Neural cell (in vitro differentiated cells): ENCODE measurements at regions not wholly inside any gene's neighbourhood (a gene's known extent, or its start where the extent isn't known, plus 50 kb on each side); places are given as distances from the start of the nearest gene placed in this dataset.

Experiments
- H2AFZ ChIP-seq: fragments of 200-600, 300-800 bp; sonication (generic), shearing (Covaris generic); 2 replicates; pipeline ENCODE4 v1.6.0; 2014; ENCODE audit warnings: low read depth, mild to moderate bottlenecking, antibody characterized with exemption, low read length, moderate library complexity
- H3F3A ChIP-seq: fragments of 200-600 bp; shearing (Covaris generic); 2 replicates; pipeline ENCODE4 v1.6.1; 2016; ENCODE audit warnings: mild to moderate bottlenecking, moderate library complexity, mixed read lengths, antibody characterized with exemption, low read length; ENCODE audit not compliant: insufficient read depth, poor library complexity, severe bottlenecking
- H3K27ac ChIP-seq: fragments of 200-600, 300-800 bp; sonication (generic), shearing (Covaris generic); 2 replicates; pipeline ENCODE4 v1.5.1; 2014; ENCODE audit warnings: mild to moderate bottlenecking, low read length, moderate library complexity
- H3K27me3 ChIP-seq: fragments of 300-800, 200-600 bp; sonication (generic), shearing (Covaris generic); 2 replicates; pipeline ENCODE4 v1.6.0; 2014; ENCODE audit warnings: mild to moderate bottlenecking, low read depth, low read length, moderate library complexity; ENCODE audit not compliant: insufficient read depth
- H3K36me3 ChIP-seq: fragments of 300-800, 200-600 bp; sonication (generic), shearing (Covaris generic); 2 replicates; pipeline ENCODE4 v1.5.1; 2014; ENCODE audit warnings: mild to moderate bottlenecking, antibody characterized with exemption, low read length, moderate library complexity; ENCODE audit not compliant: insufficient read depth
- H3K4me2 ChIP-seq: fragments of 300-800, 200-600 bp; sonication (generic), shearing (Covaris generic); 2 replicates; pipeline ENCODE4 v1.6.0; 2014; ENCODE audit warnings: mild to moderate bottlenecking, low read length
- H3K4me3 ChIP-seq: fragments of 300-800, 200-600 bp; sonication (generic), shearing (Covaris generic); 2 replicates; pipeline ENCODE4 v1.5.1; 2014; ENCODE audit warnings: mild to moderate bottlenecking, low read length, moderate library complexity
- H3K79me2 ChIP-seq: fragments of 200-600 bp; shearing (Covaris generic); replicated peaks from 2 replicates; pipeline ENCODE4 v1.6.0; 2014; ENCODE audit warnings: mild to moderate bottlenecking, low read length, moderate library complexity; ENCODE audit not compliant: insufficient read depth
- H3K9ac ChIP-seq: fragments of 300-800, 200-600 bp; sonication (generic), shearing (Covaris generic); 2 replicates; pipeline ENCODE4 v1.6.1; 2016; ENCODE audit warnings: mild to moderate bottlenecking, low read length, mixed read lengths
- H3K9me2 ChIP-seq: fragments of 200-600 bp; shearing (Covaris generic); 2 replicates; pipeline ENCODE4 v1.6.1; 2016; ENCODE audit warnings: mild to moderate bottlenecking, low read length, mixed read lengths; ENCODE audit not compliant: insufficient read depth
- H3K9me3 ChIP-seq: fragments of 200-600, 300-800 bp; sonication (generic), shearing (Covaris generic); 2 replicates; pipeline ENCODE4 v1.6.1; 2016; ENCODE audit warnings: mild to moderate bottlenecking, mixed run types, low read length, moderate library complexity, mixed read lengths
- H4K20me1 ChIP-seq: fragments of 200-600 bp; shearing (Covaris generic); 2 replicates; pipeline ENCODE4 v1.6.1; 2016; ENCODE audit warnings: mild to moderate bottlenecking, mixed run types; ENCODE audit not compliant: insufficient read depth
- CTCF ChIP-seq: fragments of 450-650 bp; IDR thresholded peaks from 2 replicates; pipeline ENCODE4 v1.5.1; 2014; ENCODE audit warnings: antibody characterized with exemption, mild to moderate bottlenecking, moderate library complexity; ENCODE audit not compliant: poor library complexity, severe bottlenecking
- EP300 ChIP-seq: fragments of 450-650 bp; conservative IDR thresholded peaks from 2 replicates; pipeline ENCODE4 v1.6.1; 2014; ENCODE audit warnings: antibody characterized with exemption, mild to moderate bottlenecking, moderate library complexity; ENCODE audit not compliant: poor library complexity, severe bottlenecking
- EZH2 ChIP-seq: fragments of 200-600, 300-800 bp; shearing (Covaris generic), sonication (generic); IDR thresholded peaks from 2 replicates; pipeline ENCODE4 v1.6.1; 2014; ENCODE audit warnings: antibody characterized with exemption, low read length, borderline replicate concordance, mild to moderate bottlenecking; ENCODE audit not compliant: insufficient read depth, poor library complexity, severe bottlenecking
- MXI1 ChIP-seq: fragments of 450-650 bp; conservative IDR thresholded peaks from 2 replicates; pipeline ENCODE4 v1.6.1; 2014; ENCODE audit warnings: antibody characterized with exemption, mild to moderate bottlenecking; ENCODE audit not compliant: poor library complexity, severe bottlenecking
- POLR2AphosphoS5 ChIP-seq: IDR thresholded peaks from 2 replicates; pipeline ENCODE4 v1.6.1; 2012
- RAD21 ChIP-seq: fragments of 450-650 bp; conservative IDR thresholded peaks from 2 replicates; pipeline ENCODE4 v1.6.1; 2014; ENCODE audit warnings: antibody characterized with exemption, mild to moderate bottlenecking, moderate library complexity
- SMC3 ChIP-seq: fragments of 450-650 bp; conservative IDR thresholded peaks from 2 replicates; pipeline ENCODE4 v1.6.1; 2014; ENCODE audit warnings: antibody characterized with exemption, mild to moderate bottlenecking, moderate library complexity; ENCODE audit not compliant: poor library complexity
- TAF1 ChIP-seq: IDR thresholded peaks from 2 replicates; pipeline ENCODE4 v1.6.1; 2012; ENCODE audit warnings: low read depth
- TF ChIP-seq, protein P1 (sequence below): IDR thresholded peaks from 2 replicates; pipeline ENCODE4 v1.6.1; 2012; ENCODE audit warnings: borderline replicate concordance

DNA sequence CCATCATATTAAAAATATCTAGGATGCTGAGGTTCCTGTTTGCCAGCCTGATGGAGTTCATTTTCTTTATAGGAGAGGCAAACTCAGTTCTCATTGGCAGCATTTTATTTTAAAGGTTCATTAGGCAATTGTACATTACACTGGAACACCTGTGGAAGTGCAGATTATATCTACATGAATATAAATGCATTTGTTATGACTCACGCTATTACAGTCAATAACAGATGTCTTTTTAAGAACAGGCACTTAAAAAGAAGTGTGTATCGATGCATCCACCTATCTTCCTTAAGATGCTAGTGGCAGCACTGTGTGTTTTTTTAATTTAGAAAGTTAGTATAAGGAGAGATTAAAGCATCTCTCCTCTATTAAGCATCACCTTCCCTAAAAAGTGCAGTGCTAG lies 276.5 kb downstream of the PRDM2 start:
- H3F3A ChIP-seq: no peaks in the 10 kb centered on the region
- H3K27me3 ChIP-seq: no peaks in the 10 kb centered on the region
- no peak overlapping the region for H3K4me2 ChIP-seq
- H3K4me3 ChIP-seq: no peak overlapping the region
- no peak overlapping the region for H3K27ac ChIP-seq
- TF ChIP-seq CTCF (no peak), TAF1 (no peak), MXI1 (no peak)
- H3K9ac ChIP-seq: no peak overlapping the region
- no peaks in the 10 kb centered on the region for H4K20me1 ChIP-seq
- H3K79me2 ChIP-seq: no peaks in the 10 kb centered on the region
- no peaks in the 10 kb centered on the region for H3K9me2 ChIP-seq
- no peak overlapping the region for H2AFZ ChIP-seq
- H3K36me3 ChIP-seq: no peaks in the 10 kb centered on the region
- no peaks in the 10 kb centered on the region for H3K9me3 ChIP-seq

DNA sequence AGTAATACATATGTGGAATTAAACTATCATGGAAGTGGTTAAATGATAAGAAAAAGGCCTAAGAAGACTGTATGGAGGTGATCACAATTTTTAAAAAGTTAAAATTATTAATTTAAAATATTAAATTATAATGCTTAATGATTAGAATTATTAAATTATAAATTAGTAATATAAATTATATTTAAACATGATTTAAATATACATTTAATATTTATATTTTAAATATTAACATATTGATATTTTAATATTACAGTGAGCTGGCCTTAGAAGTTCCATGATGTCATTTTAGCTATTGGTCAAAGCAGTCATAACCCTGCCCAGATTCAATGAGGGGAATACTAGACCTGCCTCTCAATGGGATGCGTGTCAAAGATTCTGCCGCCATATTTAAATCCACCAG lies 281.2 kb downstream of the PRDM2 start:
- H3K4me3 ChIP-seq: no peak overlapping the region
- no peaks in the 10 kb centered on the region for H3K9me2 ChIP-seq
- TF ChIP-seq SMC3: no peak
- no peak for TF ChIP-seq CTCF
- no peak for TF ChIP-seq RAD21
- TF ChIP-seq POLR2AphosphoS5: no peak
- TF ChIP-seq MXI1: no peak
- TF ChIP-seq TAF1: no peak
- TF ChIP-seq, protein P1, sequence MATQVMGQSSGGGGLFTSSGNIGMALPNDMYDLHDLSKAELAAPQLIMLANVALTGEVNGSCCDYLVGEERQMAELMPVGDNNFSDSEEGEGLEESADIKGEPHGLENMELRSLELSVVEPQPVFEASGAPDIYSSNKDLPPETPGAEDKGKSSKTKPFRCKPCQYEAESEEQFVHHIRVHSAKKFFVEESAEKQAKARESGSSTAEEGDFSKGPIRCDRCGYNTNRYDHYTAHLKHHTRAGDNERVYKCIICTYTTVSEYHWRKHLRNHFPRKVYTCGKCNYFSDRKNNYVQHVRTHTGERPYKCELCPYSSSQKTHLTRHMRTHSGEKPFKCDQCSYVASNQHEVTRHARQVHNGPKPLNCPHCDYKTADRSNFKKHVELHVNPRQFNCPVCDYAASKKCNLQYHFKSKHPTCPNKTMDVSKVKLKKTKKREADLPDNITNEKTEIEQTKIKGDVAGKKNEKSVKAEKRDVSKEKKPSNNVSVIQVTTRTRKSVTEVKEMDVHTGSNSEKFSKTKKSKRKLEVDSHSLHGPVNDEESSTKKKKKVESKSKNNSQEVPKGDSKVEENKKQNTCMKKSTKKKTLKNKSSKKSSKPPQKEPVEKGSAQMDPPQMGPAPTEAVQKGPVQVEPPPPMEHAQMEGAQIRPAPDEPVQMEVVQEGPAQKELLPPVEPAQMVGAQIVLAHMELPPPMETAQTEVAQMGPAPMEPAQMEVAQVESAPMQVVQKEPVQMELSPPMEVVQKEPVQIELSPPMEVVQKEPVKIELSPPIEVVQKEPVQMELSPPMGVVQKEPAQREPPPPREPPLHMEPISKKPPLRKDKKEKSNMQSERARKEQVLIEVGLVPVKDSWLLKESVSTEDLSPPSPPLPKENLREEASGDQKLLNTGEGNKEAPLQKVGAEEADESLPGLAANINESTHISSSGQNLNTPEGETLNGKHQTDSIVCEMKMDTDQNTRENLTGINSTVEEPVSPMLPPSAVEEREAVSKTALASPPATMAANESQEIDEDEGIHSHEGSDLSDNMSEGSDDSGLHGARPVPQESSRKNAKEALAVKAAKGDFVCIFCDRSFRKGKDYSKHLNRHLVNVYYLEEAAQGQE: no peak
- TF ChIP-seq EZH2: no peak
- TF ChIP-seq EP300: no peak
- no peak overlapping the region for H3K4me2 ChIP-seq
- no peak overlapping the region for H3K27ac ChIP-seq
- H3K36me3 ChIP-seq: no peaks in the 10 kb centered on the region
- no peaks in the 10 kb centered on the region for H4K20me1 ChIP-seq
- H3K79me2 ChIP-seq: no peaks in the 10 kb centered on the region
- no peaks in the 10 kb centered on the region for H3K9me3 ChIP-seq
- no peak overlapping the region for H2AFZ ChIP-seq
- H3K27me3 ChIP-seq: no peaks in the 10 kb centered on the region
- H3F3A ChIP-seq: no peaks in the 10 kb centered on the region
- H3K9ac ChIP-seq: no peak overlapping the region
